Transverse colon (tissue), 4 donors: ENCODE measurements at regions not wholly inside any gene's neighbourhood (a gene's known extent, or its start where the extent isn't known, plus 50 kb on each side); places are given as distances from the start of the nearest gene placed in this dataset.

ENCODE experiments used
- EP300 ChIP-seq: sonication (generic); formaldehyde crosslinking; IDR thresholded peaks from one replicate; pipeline ENCODE4 v1.6.1; 2017; ENCODE audit warnings: antibody characterized with exemption, low read depth
- POLR2A ChIP-seq: fragments of 450-650 bp; IDR thresholded peaks from one replicate; pipeline ENCODE4 v1.6.1; 2016; ENCODE audit warnings: antibody characterized with exemption, mild to moderate bottlenecking, moderate library complexity
- POLR2AphosphoS5 ChIP-seq, 3 donors: sonication (generic); formaldehyde crosslinking; IDR thresholded peaks; one replicate each; pipeline ENCODE4 v1.6.1; 2016; ENCODE audit warnings: antibody characterized with exemption in 3 of 3
- TF ChIP-seq, protein P1 (sequence below), 5 experiments: fragments of 200-600 bp in 3 of 5; fragments of 450-650 bp in 2 of 5; sonication (generic) in 3 of 5; IDR thresholded peaks; 1 replicate in 2 of 5; 2 replicates in 3 of 5; pipeline ENCODE4 v1.5.1; 2016 to 2017; ENCODE audit warnings: antibody characterized with exemption in 5 of 5, inconsistent platforms in 3 of 5, mild to moderate bottlenecking in 2 of 5, moderate library complexity in 1 of 5

DNA sequence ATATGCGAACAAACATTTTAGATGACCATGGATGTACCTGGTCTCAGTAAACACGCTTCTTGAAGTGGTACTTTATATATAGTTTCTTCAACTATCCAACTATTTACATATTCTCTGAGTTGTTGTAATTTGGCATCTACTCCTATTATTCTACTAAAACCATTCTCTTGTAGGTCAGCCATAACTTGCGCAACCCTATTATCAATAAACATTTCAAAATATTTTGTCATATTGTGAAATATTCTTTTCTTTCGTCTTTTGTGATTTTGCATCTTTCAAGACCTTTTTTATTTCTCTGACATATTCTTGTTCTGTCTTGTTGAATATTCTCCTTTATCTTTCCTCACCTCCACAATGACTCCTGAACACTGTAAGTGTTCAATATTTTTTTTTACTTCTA lies 753.3 kb downstream of the NXPH1 start:
- TF ChIP-seq, protein P1, sequence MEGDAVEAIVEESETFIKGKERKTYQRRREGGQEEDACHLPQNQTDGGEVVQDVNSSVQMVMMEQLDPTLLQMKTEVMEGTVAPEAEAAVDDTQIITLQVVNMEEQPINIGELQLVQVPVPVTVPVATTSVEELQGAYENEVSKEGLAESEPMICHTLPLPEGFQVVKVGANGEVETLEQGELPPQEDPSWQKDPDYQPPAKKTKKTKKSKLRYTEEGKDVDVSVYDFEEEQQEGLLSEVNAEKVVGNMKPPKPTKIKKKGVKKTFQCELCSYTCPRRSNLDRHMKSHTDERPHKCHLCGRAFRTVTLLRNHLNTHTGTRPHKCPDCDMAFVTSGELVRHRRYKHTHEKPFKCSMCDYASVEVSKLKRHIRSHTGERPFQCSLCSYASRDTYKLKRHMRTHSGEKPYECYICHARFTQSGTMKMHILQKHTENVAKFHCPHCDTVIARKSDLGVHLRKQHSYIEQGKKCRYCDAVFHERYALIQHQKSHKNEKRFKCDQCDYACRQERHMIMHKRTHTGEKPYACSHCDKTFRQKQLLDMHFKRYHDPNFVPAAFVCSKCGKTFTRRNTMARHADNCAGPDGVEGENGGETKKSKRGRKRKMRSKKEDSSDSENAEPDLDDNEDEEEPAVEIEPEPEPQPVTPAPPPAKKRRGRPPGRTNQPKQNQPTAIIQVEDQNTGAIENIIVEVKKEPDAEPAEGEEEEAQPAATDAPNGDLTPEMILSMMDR (IDR thresholded peaks at IDR 0.05), result no peak
- TF ChIP-seq POLR2A (no peak), POLR2AphosphoS5 (IDR thresholded peaks at IDR 0.05) (no peak), EP300 (no peak)
